ENCODE measurements at regions not wholly inside any gene's neighbourhood (a gene's known extent, or its start where the extent isn't known, plus 50 kb on each side); places are given as distances from the start of the nearest gene placed in this dataset.
"Not testable (repeated sequence)": the region's sequence is repeated elsewhere in the genome, so short reads cannot be mapped to it uniquely, and the experiment has no call there.

DNA sequence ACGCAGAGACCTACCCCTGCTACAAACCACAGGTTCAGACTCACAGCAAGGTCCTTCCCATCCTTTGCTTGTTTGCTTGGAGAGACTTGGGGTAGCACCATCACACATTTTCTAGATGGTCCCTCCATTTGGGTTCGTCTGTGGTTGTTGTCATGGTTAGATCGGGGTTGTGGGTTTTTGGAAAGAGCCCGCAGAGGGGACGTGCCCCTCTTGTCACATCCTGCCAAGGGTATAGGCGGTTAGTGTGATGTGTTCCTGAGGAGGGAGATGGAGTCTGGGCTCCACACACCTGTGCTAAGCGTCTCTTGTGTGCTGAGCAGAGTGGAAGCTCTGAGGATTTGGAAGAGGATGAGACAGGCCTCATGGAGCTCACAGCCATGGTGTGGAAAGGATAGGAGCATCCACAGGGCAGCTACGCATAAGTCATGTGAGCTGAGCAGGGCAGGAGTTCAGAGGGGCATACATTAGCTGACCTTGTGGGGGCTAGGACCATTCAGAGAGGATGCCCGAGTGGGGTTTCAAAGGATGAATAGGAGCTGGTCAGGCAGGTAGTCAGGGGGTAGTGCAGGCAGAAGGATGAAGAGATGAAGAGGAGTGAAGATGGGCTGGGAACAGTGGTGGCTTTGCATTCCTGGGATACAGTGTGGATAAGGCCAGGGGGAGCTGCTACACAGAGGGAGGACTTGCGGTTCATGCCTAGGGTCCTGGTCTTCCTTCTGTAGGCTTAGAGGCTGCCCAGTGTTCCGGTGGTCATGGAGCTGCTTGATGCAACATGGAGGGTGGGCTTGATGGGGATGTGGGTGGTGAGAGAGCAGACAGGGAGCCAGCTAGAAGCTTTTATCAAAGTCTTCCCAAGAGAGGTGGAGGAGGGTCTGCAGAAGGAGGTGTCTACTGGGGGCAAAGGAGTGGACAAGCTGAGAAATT is 62.9 kb downstream of the ACKR3 start:
- DNase-seq = no peak

DNA sequence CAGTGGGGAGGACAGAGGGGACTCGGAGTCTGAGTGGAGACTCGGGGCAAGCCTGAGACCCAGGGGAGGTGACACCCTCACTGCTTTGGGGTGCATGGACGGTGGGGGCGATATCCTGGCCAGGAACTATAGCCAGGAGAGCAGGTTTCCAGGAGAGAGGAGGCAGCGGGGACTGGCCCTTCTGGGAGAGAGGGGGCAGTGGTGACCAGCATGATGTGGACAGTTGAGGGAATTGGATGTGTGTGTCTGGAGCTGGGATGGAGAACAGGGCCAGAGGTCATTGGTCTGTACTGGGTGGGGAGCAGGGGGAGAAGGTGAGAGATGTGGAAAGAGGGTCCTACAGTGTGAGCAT is 63.6 kb downstream of the ACKR3 start:
- DNase-seq = no peak

DNA sequence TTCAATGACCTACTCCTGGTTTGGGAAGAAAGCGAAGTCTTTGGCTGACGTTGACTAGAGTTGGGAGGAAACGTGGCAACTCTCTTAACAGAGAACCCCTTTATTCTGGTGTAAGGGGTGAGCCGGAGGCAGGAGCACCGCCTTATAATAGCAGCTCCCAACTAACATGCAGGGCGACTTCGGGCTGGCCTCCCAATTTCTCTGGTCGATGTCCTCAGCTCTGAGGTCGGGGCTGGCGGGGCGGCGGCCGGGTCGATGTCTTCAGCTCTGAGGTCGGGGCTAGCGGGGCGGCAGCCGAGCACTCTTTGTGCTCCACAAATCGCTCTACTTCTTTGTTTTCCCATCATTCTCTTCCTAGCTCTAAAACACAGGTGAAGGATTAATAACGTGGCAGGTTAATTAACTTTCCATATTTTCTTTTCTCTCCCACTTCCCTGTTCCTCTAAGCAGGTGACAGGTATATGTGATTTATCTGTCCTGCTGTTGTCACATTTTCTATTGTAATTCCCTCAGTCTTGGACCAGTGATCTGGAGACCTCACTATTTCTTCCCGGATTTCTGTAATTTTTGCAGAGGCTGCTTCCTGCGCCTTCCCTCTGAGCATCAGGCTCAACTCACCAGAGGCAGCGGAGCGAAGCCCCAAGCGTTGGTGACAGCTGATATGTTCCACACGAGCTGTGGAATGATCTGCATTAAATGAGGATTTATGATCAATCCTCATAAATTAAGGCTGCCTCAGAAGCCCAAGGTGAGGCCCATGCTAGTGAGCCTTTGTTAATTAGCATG is 64.3 kb downstream of the ACKR3 start:
- DNase-seq = no peak

DNA sequence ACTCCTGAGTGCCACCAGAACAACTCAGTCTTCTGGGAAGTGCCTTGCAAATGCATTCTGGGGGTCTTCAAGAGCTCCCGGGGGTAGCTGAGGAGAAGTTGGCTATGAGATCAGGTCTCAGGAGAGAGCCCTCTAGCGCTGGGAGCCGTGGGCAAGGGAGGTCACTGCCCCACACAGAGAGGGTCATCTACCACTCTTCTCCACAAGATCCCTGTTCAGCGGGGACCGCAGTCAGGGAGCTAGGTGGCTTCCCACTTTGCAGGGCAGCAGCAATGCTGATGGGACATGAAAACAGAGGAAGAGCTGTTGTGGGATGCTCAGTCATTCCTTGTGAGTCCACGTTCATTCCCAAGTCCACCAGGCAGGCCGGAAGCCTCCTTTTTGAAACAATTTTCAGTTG is 66.6 kb downstream of the ACKR3 start:
- DNase-seq = no peak

DNA sequence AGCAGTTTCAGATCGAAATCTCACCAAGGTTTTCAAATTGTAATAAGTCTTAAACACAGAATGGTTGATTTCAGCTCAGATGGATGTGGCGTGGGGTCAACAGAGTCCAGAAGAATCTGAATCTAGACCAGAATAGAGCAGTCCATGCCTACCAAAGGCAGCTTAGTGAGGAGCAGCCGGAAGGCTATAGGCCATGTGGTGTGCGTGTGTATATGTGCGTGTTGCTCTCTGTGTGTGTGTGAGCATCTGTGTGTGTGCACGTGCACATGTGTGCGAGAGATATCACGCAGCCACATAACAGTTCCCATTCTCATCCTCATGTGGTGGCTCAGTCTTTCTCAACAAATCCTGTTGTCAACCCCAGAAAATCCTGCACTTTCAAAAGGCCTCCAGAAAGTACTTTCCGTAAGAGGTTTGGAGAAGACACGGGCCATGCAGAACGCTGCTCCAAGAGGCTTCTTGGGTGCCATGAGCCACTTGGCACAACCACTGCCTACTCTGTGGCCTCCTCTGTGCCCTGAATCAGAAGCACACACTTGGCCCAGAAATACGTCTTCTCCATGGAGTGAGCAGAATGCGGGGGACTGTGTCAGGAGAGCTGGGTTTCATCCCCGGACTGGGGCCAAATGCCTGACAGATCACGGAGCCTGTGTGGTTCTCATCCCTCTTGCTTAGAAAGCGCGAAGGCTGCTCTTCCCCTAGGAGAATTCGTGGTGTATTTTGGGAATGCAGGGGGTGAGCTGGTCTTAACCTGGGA is 67.3 kb downstream of the ACKR3 start:
- no peak for DNase-seq

DNA sequence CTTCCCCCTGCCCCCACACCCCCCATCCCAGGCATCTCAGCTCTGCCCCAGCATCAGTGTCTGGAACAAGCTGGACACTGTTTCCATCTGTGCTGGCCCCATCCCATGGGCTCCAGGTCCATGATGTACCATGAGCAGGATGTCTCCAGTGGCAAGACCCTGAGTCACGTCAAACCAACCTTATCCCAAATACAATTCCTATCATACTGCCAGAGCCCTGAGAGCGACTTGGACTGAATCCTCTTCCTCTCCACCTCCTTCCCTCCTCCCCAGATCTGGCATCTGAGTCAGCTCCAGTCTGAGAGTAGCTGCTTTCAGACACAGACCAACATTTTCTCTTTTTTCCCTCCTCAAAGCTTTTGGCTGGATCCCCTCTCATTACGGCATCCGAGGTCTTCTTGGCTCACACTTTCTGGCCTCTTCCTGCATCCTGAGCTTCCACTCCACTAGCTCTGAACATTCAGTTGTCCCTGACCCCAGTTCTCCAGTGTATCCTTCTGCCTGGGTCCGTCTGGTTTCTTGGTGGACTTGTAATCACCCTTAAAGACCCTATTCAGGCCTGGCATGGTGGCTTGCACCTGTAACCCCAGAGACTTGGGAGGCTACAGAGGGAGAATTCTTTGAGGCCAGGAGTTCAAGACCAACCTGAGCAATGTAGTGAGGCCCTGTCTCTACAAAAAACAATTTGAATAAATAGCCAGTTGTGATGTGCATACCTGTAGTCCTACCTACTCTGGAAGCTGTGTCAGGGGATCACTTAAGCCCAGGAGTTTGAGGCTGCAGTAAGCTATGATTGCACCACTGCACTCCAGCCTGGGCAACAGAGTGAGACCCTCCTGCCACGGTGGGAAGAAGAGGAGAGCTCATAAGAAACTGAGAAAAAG is 68.3 kb downstream of the ACKR3 start:
- DNase-seq = no peak

DNA sequence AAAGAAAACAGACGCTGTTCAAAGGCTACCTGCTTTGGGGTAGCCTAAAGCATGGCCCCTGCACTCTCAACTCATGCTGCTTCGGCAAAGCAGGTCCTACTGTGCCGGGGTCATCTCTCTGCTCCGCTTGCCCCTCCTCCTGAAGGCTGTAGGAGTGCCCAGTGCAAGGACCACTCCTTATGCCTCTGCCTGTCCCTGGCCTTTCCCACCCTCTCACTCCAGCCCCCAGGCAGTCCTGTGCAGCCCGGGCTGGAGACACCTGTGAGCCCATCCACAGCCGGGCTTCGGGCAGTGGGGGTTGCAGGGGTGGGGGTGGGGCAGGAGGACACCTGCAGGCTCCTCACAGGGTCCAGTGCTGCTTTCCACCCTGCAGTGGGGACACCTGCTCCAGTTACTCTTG is 69.1 kb downstream of the ACKR3 start:
- no peak for DNase-seq

DNA sequence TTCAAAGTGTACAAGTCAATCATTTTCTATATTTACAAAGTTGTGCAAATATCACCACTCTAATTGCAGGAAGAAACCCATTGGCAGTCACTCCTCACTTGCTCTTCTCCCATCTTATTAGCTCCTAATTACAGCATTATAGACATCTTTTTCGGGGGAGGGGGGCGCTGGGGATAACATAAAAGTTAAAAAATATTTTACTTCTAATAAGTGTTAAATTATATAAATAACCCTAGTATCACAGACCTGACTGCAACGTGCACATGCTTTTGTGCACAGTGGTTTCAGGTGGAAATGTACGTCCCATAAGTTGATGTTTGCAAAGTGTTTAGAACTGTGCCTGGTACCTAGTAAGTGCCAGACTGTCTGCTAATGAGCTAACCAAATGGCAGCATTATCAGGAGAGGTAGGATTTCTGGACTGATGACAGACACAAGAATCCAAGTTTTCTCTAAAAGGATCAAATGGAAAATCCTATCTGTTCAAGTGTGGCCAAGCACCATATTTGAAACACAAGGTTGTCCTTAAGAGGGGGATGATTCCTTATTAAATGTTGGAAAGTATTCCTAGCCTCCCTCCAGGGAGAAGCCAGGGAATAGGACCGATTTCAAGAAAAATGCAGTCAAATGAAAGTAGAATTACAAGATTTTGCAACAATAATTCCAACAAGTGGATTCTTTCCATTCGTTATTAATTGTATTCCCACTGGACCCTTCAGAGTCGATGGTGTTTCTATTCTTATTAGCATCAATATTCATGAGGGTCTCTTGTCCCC is 70.0 kb downstream of the ACKR3 start:
- no peak for DNase-seq

DNA sequence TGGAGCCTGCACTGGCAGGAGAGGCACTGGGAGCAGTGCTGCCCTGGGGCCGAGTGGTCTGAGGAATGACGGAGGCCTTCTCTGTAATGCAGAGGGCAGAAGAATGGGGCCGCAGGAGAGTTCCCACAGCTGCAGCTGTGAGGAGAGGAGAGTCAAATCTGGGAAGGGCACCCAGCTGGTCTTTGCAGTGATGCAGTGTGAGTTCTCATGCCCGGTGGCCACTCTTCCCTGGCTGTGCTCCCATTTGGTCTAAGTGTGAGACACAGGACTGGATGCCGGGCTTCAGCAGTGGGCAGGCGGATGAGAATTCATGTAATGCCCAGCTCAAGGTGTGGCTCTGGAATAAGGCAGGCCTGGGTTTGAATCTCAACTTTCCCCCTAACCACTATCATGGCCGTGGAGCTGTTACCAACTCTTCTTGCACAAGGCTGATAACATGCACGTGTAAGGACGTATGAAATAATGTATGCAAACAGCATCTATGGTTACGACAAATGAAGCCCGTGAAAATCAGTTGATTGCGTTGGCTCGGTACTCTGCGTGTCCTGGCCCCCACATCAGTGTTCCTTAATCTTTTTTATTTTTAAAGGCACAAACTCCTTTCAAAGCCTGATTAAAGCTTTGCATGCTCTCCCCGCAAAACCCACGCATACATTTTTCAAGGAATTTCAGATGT is 71.6 kb downstream of the ACKR3 start:
- DNase-seq = no peak

DNA sequence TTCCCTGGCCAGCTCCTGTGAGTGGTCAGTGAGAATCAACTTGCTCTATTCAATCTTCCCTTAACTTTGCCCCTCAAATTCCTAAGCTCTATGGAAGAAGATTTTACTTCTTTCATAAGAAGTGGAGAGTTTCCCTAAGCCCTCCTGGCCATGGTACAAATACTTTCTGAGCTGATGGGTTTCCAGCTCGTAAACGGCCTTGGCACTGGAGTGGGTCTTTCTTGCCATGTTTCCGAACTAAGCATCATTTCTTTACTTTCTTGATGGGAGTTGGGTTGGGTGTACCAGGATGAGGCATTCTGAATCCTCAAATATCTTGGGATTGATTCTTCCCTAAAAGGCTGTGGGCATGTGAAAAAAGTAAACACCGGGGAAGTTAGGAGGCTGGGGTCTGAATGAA is 72.5 kb downstream of the ACKR3 start:
- DNase-seq = no peak

DNA sequence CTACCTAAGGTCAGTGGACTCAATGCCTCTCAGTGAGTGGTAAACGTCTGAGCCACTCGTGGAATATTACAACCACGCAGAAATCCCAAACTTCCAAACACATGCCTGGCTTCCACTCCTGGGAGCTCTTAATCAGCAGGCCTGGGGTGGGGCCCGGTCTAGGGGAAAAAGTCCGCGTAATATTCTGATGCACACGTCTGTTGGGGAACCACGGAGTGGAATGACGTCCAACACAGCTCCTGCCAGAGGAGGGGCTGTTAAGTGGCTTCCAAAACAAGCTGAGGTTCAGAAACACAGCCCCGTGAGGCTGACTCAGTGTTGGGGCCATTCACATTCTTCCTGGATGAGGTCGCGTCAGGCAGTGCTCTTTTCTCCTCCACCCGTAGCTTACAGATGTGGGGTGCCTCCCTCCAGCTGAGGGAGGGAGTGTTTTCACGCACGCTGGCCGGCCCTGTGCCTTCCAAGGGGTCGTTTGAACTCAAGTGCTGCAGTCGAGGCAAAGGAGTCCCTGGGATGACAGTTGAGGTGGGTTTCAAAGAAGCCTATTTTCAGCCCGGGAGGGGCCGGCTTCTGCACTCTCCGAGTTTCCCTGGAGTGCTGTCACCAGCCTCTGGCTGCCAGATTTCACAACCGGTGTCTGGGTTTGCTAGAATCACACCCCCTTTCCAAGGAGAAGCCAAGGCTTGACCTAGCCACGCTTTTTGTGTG is 73.1 kb downstream of the ACKR3 start:
- no peak for DNase-seq

DNA sequence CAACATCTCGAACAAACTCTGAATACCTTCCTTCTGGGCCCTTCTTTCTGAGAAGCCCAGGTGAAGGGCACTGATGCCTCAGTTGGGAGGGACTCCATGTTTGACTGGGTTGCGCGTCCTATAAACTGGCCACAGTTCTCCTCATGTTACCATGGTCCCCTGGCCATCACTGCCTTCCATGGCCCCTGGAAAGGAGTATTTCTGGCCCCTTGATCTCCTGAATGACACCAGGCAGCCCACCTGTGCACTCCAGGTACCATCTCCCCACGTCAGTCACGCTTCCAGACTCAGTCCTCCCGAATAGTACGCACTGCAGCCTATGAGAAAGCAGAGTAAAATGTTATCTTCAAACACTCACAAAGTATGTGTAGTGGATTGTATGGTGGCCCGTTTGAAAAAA is 73.9 kb downstream of the ACKR3 start:
- DNase-seq = no peak

DNA sequence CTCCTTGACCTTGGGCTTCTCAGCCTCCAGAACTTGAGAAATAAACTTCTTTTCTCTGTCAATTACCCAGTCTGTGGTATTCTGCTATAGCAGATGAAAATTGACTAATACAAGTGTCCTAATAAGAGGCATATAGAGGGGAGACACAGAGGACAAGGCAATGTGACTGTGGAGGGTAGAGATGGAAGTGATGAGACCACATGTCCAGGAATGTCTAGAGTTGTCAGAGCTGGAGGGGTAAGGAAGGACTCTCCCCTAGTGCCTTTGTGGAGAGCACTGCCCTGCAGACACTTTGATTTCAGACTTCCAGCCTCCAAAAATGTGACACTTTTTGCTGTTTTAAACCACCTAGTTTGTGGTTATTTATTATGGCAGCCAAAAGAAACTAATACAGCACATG is 74.4 kb downstream of the ACKR3 start:
- no peak for DNase-seq

DNA sequence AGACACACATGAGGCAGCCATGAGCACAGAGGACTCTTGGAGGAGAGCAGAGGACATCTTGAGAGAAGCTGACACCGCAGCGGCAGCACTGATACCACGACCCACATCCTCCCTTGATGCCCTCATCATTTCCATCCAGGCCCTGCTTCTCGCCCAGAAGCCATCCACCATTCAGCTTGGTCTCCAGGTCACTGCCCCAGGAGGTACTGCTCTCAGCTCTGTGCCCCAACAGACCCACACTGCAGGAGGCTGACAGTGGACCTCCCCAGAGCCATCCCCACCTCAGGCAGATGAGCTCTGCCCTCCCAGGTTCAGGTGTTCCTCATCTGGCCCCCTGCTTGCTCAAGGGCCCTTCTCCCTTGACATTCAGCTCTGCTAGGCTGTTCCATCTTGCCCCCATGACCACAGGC is 74.9 kb downstream of the ACKR3 start:
- no peak for DNase-seq

DNA sequence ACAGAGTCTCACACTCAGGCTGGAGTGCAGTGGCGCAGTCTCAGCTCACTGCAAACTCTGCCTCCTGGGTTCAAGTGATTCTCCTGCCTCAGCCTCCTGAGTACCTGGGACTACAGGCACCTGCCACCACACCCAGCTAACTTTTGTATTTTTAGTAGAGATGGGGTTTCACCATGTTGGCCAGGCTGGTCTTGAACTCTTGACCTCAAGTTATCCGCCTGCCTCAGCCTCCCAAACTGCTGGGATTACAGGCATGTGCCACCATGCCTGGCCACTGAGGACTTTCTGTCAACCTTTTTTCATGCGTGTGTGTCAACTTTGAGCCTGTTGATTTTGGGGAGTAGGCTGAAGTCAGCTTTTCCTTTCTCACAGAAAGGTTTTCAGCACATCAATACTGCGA is 75.5 kb downstream of the ACKR3 start:
- not testable (repeated sequence) for DNase-seq

DNA sequence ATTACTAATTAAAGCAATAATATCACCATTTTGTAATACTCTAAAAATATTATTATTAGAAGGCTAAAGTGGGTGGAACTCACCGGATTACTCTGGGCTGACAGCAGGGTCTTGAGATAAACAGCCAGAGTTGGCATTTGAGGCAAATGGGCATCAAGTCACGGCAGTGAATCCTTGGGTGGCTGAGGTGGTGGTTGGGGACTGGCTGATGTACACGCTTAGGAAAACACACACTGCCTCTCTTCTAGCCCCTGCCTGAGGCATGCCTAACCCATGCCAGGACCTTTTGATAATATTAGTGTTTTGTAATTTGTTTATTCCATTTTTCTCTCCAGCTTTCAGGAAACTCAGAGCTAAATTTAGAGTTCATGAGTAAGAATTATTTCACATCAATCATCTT is 76.8 kb downstream of the ACKR3 start:
- DNase-seq = no peak

DNA sequence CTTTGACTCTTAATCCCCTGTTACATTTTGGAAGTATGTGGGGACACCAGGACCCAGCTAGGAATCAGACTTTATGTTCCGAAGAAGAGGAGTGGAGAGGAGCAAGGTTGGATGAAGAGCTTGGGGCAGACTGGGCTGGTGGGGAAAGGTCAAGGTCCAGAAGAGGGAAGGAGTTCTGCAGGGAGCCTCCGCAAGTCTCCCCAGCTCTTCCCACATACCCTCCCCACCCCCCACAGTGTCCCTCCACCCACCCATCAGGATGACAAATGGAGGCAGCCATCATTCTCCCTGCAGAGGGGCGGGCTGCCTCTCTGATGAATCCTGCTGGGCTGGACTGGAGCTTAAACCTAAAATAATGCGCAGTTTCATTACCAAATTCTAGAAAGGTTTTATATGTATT is 77.2 kb downstream of the ACKR3 start:
- no peak for DNase-seq

DNA sequence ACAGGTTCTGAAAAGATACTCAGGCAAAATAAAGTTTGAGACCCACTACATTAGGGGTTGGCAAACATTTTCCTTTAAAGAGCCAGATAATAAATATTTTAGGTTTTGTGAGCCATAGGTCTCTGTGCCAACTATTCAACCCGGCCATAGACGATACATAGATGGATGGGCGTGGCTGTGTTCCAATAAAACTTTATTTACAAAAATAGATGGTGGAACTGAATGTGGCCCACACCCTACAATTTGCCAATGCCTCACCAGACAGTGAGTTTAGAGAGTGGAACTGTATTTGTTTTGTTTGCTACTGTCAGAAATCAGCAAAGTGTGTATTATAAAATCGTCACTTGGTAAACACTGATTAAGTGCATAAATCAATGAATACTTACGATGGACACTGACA is 78.0 kb downstream of the ACKR3 start:
- no peak for DNase-seq

DNA sequence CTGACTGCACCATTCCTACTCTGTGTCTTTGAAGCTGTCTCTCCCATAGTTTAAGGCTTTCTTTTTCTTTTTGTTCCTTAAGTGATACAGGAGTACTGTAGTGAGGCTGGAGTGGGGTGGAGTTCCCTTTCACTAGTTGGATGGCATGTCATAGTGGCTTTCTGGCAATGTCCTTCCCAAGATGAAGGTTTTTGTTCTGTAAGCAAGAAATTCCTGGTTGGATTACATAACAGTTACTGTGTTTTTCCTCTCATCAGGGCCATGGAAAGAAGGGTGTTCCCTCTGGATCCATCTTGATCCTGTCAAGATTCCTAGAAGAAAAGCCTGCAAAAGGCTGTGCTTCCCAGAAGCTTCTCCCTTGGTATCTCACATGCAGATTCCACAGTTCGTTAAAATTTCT is 84.2 kb downstream of the ACKR3 start:
- no peak for DNase-seq

DNA sequence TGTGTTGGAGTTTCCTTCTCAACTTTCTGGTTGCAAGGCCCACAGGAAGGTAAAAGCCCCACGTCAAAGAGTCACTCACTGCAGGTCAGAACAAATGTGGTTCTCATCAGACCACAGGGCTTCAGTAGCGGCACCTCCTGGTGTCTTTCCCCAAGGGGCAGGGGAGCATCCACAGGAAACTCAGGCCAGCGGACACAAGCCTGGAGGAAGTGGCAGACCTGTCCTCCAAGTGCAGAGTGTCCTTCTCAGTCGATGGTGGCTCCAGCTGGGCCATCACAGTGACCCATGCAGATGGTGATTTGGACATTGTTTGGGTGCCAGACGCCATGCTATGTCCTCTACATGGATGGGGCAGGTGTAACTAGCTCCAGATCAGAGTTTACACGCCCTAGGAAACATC is 84.9 kb downstream of the ACKR3 start:
- DNase-seq = no peak

DNA sequence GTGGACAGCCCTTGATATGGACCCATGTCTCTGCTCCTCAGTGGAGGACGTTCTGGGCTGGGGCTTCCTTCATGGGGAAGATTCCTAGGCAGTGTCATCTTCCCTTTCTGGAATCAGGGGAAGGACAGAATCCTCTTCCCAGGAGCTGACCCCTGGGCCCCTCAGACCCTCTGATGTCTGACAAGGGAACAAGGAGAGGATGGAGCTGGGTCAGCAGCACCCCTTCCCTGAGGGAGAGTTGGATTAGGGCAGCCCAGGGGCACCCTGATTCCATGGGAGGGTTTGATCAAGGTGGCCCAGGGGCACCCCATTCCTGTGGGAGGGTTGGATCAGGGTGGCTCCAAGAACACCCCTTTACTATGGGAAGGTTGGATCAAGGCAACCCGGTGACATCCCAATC is 86.5 kb downstream of the ACKR3 start:
- DNase-seq = no peak
